Aorta (tissue), 5 donors: ENCODE measurements at regions not wholly inside any gene's neighbourhood (a gene's known extent, or its start where the extent isn't known, plus 50 kb on each side); places are given as distances from the start of the nearest gene placed in this dataset.
A peak's percentile ranks its signal among the peaks of the same experiment; 100 is the strongest.

Experiments
- ATAC-seq: fragments of 200-7000 bp; cut with Tn5 transposase; one replicate; pipeline ENCODE4 v1.9.1; 2022; ENCODE audit warnings: moderate library complexity; ENCODE audit not compliant: low FRiP score
- DNase-seq, 2 donors: peaks; one replicate each; pipeline ENCODE4 v3.0.0-alpha.2; 2020
- H3K27ac ChIP-seq, 2 donors: one replicate each; pipeline ENCODE4 v1.5.1; 2013; ENCODE audit warnings: low read length in 2 of 2, mild to moderate bottlenecking in 2 of 2, moderate library complexity in 2 of 2, control low read depth in 1 of 2, inconsistent platforms in 1 of 2, low read depth in 1 of 2
- H3K27me3 ChIP-seq, 2 donors: one replicate each; pipeline ENCODE4 v1.6.1; 2013; ENCODE audit warnings: control low read depth in 1 of 2, low read length in 1 of 2, mild to moderate bottlenecking in 1 of 2, moderate library complexity in 1 of 2; ENCODE audit not compliant: insufficient read depth in 2 of 2, control insufficient read depth in 1 of 2
- H3K36me3 ChIP-seq, 2 donors: one replicate each; pipeline ENCODE4 v1.6.1; 2013; ENCODE audit warnings: control low read depth in 1 of 2, low read length in 1 of 2, mild to moderate bottlenecking in 1 of 2; ENCODE audit not compliant: insufficient read depth in 2 of 2, control insufficient read depth in 1 of 2
- H3K4me1 ChIP-seq, 2 donors: one replicate each; pipeline ENCODE4 v1.6.1; 2013; ENCODE audit warnings: low read length in 2 of 2, control low read depth in 1 of 2, mild to moderate bottlenecking in 1 of 2, moderate library complexity in 1 of 2; ENCODE audit not compliant: insufficient read depth in 2 of 2, control insufficient read depth in 1 of 2
- H3K4me3 ChIP-seq, 2 donors: one replicate each; pipeline ENCODE4 v1.5.1; 2013; ENCODE audit warnings: low read length in 2 of 2, control low read depth in 1 of 2, mild to moderate bottlenecking in 1 of 2
- H3K9me3 ChIP-seq: one replicate; pipeline ENCODE4 v1.6.1; 2013; ENCODE audit warnings: mild to moderate bottlenecking, low read length; ENCODE audit not compliant: control insufficient read depth
- WGBS, 2 donors: extraction: QIAGEN DNeasy Blood & Tissue Kit; methylation state at CpG; one replicate each; pipeline ENCODE4 v1.1.7; 2013; 5-methylcytosine and 5-hydroxymethylcytosine counted together
- intact Hi-C, 2 donors: fragments of 100-400 bp; cut with DNase I; formaldehyde crosslinking; loops; one replicate each; pipeline versions ENCODE4 v1.14.2 to v1.15.0; 2022
- donor health status: healthy with polysubstance abuse.
- donor health status: Bipolar disorder and iron deficiency.
- donor health status: DM: no; HTN: no; CAD: no.
- donor health status: DM: no; HTN: no; CAD: no.
- donor health status: DM: yes; HTN: yes; CAD: no.

- WGBS, 2 donors: 93 to 95% methylated on average over 16 of the region's 16 CpGs
- DNase-seq: no peak
- ATAC-seq: no peak
These were observed 420.7 kb downstream of the MN1 start for GRCh38 chr22:27380855-27381254.

GRCh38 chr22:27381552-27381951, 420.0 kb downstream of the MN1 start:
- no peak overlapping the region for H3K4me3 ChIP-seq
- H3K36me3 ChIP-seq: no peaks in the 10 kb centered on the region
- DNase-seq (no peak), ATAC-seq (no peak)
- WGBS, 2 donors: 66 to 69% methylated on average over 4 of the region's 4 CpGs
- H3K27ac ChIP-seq: no peak overlapping the region
- intact Hi-C loops: no loop called here
- H3K27me3 ChIP-seq: no peaks in the 10 kb centered on the region
- no peaks in the 10 kb centered on the region for H3K9me3 ChIP-seq
- H3K4me1 ChIP-seq: no peaks in the 10 kb centered on the region

More at GRCh38 chr22:27380855-27381254, 420.7 kb downstream of the MN1 start:
- no peak overlapping the region for H3K27ac ChIP-seq
- H3K9me3 ChIP-seq: no peaks in the 10 kb centered on the region
- no peaks in the 10 kb centered on the region for H3K4me1 ChIP-seq
- H3K36me3 ChIP-seq: no peaks in the 10 kb centered on the region
- H3K4me3 ChIP-seq: no peak overlapping the region
- intact Hi-C loops: no loop called here
- H3K27me3 ChIP-seq: no peaks in the 10 kb centered on the region

GRCh38 chr22:27381960-27382742, 419.4 kb downstream of the MN1 start:
- Histone ChIP-seq H3K27ac (no peak overlapping the region), H3K9me3 (no peaks in the 10 kb centered on the region), H3K36me3 (no peaks in the 10 kb centered on the region), H3K4me3 (no peak overlapping the region), H3K4me1 (no peaks in the 10 kb centered on the region), H3K27me3 (no peaks in the 10 kb centered on the region)
- intact Hi-C loops: no loop called here
- DNase-seq (no peak), ATAC-seq (peak; percentile 42)
- WGBS, 2 donors: 80 to 94% methylated on average over 6 of the region's 6 CpGs

GRCh38 chr22:27382947-27383346, 418.6 kb downstream of the MN1 start:
- H3K36me3 ChIP-seq: no peaks in the 10 kb centered on the region
- ATAC-seq (no peak), DNase-seq (no peak)
- no peaks in the 10 kb centered on the region for H3K27me3 ChIP-seq
- no peaks in the 10 kb centered on the region for H3K9me3 ChIP-seq
- 82 to 85% methylated on average over 12 of the region's 12 CpGs for WGBS, 2 donors
- H3K27ac ChIP-seq: no peak overlapping the region
- H3K4me1 ChIP-seq: no peaks in the 10 kb centered on the region
- no peak overlapping the region for H3K4me3 ChIP-seq
- intact Hi-C loops: no loop called here

- ATAC-seq: no peak
- Histone ChIP-seq H3K9me3 (no peaks in the 10 kb centered on the region), H3K27me3 (no peaks in the 10 kb centered on the region), H3K4me3 (no peak overlapping the region), H3K36me3 (no peaks in the 10 kb centered on the region), H3K27ac (no peak overlapping the region), H3K4me1 (no peaks in the 10 kb centered on the region)
- WGBS, 2 donors: 59 to 67% methylated on average over 3 of the region's 3 CpGs
- intact Hi-C loops: no loop called here
- DNase-seq: no peak
These were observed 417.7 kb downstream of the MN1 start for GRCh38 chr22:27383896-27384295.

GRCh38 chr22:27385261-27385998, 416.1 kb downstream of the MN1 start:
- intact Hi-C loops: no loop called here
- WGBS, 2 donors: 93 to 95% methylated on average over 16 of the region's 16 CpGs
- H3K4me1 ChIP-seq: no peaks in the 10 kb centered on the region
- no peaks in the 10 kb centered on the region for H3K9me3 ChIP-seq
- no peak overlapping the region for H3K4me3 ChIP-seq
- no peak for ATAC-seq
- H3K27ac ChIP-seq: no peak overlapping the region
- no peaks in the 10 kb centered on the region for H3K36me3 ChIP-seq
- no peaks in the 10 kb centered on the region for H3K27me3 ChIP-seq
- DNase-seq: no peak

- Histone ChIP-seq H3K27me3 (no peaks in the 10 kb centered on the region), H3K27ac (no peak overlapping the region), H3K4me1 (no peaks in the 10 kb centered on the region), H3K9me3 (no peaks in the 10 kb centered on the region), H3K4me3 (no peak overlapping the region), H3K36me3 (no peaks in the 10 kb centered on the region)
- intact Hi-C loops: no loop called here
- 89 to 92% methylated on average over 7 of the region's 7 CpGs for WGBS, 2 donors
- DNase-seq (no peak), ATAC-seq (no peak)
These were observed 415.4 kb downstream of the MN1 start for GRCh38 chr22:27386186-27386585.

DNA sequence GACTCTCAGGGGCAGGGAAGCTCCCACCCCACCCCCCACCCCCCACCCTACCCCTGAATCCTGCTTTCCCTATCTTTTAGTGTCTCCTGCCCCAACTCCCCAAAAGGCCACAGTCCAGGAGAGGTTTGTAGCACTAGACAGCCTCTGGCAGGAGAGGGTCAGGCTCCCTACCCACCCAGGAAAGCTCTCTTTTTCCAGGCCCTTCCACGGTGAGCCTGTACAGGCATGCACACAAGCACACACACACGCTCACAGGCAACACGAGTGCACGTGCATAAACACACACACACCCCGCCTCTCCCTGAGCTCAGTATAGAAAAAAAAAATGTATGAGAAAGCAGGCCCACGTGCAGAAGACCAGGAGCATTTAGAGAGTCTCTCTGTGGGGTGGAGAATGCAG, 414.0 kb downstream of the MN1 start:
- intact Hi-C loops: no loop called here
- H3K4me3 ChIP-seq: no peak overlapping the region
- H3K27me3 ChIP-seq: no peaks in the 10 kb centered on the region
- 80 to 81% methylated on average over 6 of the region's 6 CpGs for WGBS, 2 donors
- H3K9me3 ChIP-seq: no peaks in the 10 kb centered on the region
- no peaks in the 10 kb centered on the region for H3K36me3 ChIP-seq
- no peaks in the 10 kb centered on the region for H3K4me1 ChIP-seq
- no peak for DNase-seq
- no peak for ATAC-seq
- H3K27ac ChIP-seq: no peak overlapping the region

DNA sequence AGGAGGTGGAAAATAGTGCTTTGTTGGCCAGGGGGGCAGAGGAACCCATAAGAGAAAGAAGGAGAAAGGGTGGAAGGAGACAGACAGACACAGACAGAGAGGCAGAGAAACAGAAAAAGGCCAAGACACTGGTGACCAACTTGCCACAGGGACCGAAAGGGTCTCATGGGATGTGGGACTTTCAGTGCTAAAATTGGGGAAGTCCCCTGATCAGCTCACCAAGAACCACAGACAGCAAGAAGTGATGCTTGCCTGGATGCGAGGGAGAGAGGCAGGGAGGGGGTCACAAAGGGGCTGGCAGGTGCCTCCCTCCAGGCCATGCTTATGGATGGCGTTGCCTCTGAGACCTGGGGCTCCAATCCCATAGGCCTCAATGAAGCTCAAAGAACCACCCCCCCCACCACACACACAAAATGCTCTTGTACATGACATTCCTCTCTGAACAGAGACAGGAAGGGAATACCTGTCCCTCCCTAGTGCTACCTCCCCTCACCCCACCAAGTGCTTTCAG, 413.4 kb downstream of the MN1 start:
- 90 to 94% methylated on average over 3 of the region's 3 CpGs for WGBS, 2 donors
- Histone ChIP-seq H3K4me1 (no peaks in the 10 kb centered on the region), H3K27me3 (no peaks in the 10 kb centered on the region), H3K4me3 (no peak overlapping the region), H3K9me3 (no peaks in the 10 kb centered on the region), H3K27ac (no peak overlapping the region), H3K36me3 (no peaks in the 10 kb centered on the region)
- DNase-seq: no peak
- intact Hi-C loops: no loop called here
- no peak for ATAC-seq
